GM21390 (cell line): ENCODE measurements at regions not wholly inside any gene's neighbourhood (a gene's known extent, or its start where the extent isn't known, plus 50 kb on each side); places are given as distances from the start of the nearest gene placed in this dataset.
"Not testable (repeated sequence)": the region's sequence is repeated elsewhere in the genome, so short reads cannot be mapped to it uniquely, and the experiment has no call there.

Source experiments
- ATAC-seq: cut with Tn5 transposase; IDR thresholded peaks from one replicate; pipeline ENCODE4 v1.9.1; 2021; ENCODE audit not compliant: unreplicated experiment

DNA sequence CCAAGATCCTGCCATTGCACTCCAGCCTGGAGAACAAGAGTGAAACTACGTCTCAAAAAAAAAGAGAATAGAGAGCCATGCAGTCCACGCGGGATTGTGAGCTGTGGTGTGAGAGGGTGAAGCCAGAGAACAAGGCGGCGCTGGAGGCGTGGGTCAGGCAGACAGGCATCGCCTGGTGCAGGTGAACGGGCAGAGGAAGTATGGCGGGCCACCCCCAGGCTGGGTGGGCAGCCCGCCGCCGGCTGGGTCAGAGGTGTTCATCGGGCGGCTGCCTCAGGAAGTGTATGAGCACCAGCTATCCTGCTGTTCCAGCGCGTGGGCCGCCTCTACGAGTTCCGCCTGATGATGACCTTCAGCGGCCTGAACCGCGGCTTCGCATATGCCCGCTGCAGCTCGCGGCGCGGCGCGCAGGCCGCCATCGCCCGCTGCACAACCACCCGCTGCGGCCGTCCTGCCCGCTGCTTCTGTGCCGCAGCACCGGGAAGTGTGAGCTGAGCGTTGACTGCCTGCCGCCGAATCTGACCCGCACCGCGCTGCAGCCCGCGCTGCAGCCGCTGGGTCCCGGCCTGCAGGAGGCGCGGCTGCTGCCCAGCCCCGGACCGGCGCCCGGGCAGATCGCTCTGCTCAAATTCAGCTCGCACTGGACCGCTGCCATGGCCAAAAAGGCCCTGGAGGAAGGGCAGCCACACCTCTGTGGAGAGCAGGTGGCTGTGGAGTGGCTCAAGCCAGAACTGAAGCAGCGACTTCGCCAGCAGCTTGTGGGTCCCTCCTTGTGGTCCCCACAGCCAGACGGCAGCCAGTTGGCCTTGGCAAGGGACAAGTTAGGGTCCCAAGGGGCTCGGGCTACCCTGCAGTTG is 95.5 kb upstream of the PLEKHM1 start:
- ATAC-seq, result not testable (repeated sequence)

DNA sequence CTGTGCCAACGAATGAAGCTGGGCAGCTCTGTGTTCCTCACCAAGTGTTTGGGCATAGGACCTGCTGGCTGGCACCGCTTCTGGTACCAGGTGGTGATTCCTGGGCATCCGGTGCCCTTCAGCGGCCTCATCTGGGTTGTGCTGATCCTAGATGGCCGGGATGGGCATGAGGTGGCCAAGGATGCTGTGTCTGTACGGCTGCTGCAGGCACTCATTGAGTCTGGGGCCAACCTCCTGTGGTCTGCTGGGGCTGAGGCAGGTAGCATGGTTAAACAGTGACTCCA is 96.1 kb upstream of the PLEKHM1 start:
- not testable (repeated sequence) for ATAC-seq

DNA sequence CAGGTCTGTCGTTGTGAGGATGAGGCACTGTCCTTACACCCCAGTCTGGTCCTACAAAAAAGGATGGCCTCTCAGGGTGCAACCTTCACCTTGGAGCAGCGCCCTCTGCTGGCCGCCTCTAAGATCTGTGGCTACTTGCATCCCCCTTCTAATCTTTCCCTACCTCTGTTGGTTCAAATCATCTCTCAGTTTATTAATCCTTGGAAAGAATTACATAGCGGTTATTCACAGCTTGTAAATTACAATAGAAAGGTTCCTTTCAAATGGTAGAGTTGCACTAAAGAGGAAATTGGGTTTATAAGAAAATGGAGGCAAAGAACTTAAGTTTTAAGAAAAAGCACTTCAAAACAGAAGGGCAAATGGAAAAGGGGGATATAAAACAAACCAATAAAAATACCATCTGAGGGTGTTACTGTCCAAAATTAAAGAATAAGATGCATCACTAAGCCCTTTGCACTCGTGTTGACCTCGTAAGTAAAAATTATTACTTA is 102.0 kb upstream of the PLEKHM1 start:
- not testable (repeated sequence) for ATAC-seq

GRCh38 chr17:45596347-45596746 is 105.8 kb upstream of the PLEKHM1 start:
- ATAC-seq, result not testable (repeated sequence)

DNA sequence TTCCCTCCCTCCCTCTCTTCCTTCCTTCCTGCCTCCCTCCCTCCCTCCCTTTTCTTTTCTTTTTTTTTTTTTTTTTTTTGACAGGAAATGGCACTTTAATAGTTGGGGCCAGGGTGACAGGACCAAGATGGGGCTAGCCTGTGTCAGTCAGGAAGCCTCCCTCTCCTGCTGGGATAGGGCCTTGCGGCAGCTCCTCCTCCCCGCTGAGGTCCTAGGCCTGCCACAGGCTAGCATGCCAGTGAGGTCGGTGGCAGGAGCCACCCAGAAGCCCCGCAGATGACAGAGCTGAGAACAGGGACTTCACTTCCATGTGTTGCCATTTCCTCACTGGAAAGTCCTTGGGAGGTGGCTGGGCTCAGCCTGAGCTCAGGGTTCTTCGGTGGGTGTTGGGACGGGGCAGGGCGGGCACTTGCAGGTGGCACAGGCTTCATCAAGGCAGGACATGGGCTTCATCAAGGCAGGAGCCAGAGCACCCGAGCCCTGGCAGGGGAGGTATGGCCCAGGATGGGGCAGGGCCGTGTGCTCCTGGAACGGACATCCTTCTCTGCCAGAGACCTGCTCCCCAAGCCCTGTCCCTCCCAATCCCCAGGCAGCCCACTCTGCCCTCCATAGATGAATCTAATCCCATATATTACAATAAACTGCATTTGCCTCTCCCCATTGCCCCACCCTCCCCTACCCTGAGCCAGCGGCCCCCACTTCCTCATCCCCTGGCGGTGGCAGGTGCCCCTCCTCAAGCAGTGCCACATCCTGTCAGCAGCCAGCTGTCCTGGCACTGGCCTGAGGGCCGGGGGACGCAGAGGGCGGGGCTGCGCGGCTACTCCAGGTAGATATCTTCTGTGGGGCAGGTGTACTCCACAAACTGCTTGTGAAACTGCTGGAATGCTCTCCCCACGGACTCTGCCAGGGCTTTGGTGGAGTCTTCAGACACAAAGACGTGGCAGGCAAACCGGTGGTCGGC is 109.8 kb upstream of the PLEKHM1 start:
- ATAC-seq, result not testable (repeated sequence)

GRCh38 chr17:45601013-45601412 is 110.5 kb upstream of the PLEKHM1 start:
- not testable (repeated sequence) for ATAC-seq

DNA sequence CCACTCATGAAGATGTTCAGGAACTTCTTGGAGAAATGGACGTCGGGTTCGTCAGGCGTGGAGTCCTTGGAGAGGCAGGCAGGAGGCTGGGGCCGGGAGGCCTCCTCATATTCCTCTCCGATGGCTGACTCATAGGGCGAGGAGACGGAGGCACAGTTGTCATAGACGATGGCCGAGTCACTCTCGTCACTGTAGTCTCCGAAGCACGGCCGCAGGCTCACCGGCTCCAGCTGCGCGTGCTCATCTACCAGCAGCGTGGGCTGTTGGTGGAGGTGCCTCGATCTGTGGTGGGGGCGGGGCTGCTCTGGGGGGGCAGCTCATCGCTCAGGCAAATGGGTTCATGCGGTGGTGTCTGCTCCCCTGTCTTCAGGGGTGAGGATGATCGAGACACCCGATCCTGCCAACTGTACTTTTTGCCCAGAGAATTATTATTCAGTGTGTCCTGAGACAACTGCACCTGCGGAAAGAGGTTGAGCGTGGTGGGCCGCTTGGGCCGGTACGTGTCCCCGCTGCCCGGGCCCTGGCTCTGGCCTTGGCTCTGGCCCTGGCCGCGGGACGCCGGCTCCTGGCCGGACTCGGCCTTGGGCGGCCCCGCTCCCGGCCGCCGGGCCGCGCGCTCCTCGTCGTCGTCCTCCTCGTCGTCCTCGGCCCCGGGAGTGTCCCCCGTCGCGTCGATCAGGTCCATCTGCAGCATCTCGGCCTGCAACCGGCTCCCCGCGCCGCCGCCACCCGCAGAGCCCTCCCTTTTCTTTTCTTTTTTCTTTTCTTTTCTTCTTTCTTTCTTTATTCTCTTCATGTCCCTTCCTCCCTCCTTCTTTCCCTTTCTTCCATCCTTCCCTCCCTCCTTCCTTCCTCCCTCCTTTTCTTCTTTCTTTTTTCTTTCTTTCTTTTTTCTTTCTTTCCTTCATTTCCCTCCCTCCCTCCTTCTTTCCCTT is 111.4 kb upstream of the PLEKHM1 start:
- ATAC-seq, result not testable (repeated sequence)

DNA sequence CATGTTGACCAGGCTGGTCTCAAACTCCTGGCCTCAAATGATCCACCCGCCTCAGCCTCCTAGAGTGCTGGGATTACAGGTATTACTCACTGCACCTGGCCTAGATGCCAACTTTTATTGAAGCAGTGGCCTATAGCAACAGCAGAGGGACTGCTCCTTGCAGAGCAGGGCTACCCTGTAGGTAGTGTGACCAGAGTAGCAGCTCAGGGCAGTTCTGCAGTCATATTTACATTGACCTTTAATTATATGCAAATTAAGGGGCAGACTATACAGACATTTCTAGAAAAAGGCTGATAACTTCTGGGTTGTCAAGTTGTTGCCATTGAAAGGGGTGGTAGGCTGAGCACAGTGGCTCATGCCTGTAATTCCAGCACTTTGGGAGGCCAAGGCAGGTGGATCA is 115.2 kb upstream of the PLEKHM1 start:
- not testable (repeated sequence) for ATAC-seq

DNA sequence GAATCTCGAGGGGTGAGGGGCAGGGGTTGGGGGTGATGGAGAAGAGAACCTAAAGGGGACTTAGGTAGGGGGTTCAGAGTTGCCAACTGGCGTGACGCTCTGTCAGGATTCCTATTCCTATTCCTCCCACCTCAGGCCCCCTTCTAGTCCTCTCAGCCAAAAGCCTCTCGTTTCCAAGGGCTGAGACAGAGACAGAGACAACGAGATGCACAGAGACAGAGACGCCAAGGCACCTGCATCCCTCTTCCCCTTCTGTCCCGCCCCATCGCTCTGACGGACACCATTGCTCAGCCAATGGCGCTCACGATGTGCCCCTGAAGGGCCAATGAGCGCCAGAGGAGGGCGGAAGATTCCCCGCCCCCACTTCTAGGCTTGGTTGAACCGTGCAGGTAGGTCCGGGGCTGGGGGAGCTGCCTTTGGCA is 129.5 kb upstream of the PLEKHM1 start:
- peak; percentile 97 for ATAC-seq

GRCh38 chr17:45620468-45620867 is 129.9 kb upstream of the PLEKHM1 start:
- peak; percentile 37 for ATAC-seq

- ATAC-seq, result not testable (repeated sequence)
Measured at GRCh38 chr17:45621087-45621486, 130.6 kb upstream of the PLEKHM1 start.

- not testable (repeated sequence) for ATAC-seq
Measured at GRCh38 chr17:45622295-45622694, 131.8 kb upstream of the PLEKHM1 start.

DNA sequence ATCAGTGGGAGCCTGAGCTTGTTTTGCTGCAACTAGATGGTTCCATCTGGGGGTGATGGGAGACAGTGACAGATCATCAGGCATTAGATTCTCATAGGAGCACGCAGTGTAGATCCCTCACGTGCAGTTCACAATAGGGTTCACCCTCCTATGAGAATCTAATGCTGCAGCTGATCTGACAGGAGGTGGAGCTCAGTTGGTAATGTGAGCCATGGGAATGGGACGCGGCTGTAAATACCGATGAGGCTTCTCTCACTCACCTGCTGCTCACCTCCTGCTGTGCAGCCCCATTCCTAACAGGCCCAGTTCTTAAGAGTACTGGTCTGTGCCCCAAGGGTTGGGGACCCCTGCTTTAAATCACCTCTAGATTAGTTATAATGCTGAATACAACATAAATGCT is 137.5 kb upstream of the PLEKHM1 start:
- no peak for ATAC-seq

DNA sequence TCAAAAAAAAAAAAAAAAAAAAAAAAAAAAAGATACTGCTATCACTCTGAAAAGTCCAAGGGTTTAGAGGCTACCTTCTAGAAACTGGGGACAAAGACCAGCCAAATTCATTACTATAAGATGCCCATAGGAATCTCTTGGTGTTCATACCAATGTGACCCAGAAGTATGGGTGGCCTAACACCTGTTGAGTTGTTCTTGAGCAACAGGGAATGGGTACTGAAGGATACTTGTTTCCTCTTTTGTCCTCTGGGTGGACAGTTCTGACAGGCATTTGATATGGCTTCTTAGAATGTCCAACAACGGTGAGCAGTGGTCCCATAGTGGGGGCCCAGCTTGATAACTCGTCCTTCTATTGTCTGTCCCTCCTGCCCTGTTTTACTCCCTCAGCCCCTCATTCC is 141.4 kb upstream of the PLEKHM1 start:
- ATAC-seq, result no peak

DNA sequence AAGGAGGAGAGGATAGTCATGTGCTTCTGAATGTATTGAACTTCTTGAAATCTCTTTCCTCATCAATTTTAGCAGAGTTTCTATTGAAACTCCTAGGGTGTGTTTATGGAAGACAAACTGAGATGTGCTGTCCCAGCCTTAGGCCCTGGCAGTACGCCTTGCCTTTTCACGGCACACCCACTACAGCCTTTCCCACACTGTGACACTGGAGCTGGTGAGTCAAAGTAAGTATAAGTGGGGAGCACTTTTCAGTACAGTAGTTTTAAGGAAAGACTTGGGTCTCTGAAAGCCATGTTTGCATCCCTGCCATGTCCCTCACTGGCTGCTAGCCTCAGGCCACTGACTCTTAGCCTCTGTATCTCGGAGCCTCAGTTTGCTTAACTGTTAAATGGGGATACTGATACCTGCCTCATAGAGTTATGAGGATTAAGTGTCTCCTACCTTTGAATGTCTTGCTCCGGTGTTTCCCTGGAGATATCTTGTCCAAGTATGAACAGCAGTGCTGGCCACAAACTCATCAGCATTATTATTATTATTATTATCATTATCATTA is 144.7 kb upstream of the CRHR1 start:
- no peak for ATAC-seq

DNA sequence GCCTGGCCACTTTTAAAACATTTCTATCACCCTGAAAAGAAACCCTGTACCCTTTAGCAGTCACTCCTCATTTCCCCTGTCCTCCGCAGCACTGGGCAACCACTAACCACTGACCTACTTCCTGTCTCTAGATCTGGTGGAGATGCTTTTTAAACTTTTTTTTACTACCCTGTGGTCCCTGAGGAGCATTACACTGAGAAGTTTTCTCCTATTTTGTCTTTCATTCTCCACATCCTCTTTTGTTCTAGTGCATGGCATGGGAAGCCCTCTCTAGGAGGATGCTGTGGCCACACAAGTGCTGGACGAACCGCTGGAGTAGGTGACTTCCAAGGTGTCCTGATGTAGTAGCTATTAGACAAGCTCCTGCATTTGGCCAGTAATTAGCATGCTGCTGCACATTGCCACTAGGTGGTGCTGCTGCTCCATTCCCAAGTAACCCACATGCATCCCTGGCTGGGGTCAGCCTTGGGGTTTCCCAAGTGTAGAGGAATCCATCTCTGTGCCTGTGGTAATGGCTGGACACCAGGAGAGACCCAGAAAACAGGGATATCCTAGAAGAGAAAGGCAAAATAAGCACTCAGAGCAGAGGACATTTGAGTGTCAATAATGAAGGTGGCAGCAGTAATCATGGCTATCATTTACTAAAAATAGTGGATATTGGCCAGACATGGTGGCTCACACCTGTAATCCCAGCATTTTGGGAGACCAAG is 143.8 kb upstream of the CRHR1 start:
- ATAC-seq, result no peak

GRCh38 chr17:45641541-45641940 is 142.6 kb upstream of the CRHR1 start:
- no peak for ATAC-seq

DNA sequence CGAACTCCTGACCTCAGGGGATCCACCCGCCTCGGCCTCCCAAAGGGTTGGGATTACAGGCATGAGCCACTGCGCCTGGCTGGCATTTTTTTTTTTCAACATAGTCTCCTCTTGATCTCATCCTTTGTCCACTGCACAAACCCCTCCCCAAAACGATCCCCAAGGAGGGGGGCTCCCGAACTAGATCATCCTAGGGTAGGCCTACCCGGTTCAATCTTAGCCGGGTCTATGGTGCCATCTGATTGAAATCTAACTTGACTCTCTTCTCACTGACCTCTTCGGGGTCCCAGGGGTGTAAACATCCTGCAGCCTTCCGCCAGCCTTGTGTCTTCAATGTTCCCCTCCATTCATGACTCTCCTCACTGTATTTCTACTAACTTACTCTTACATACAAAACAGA is 140.5 kb upstream of the CRHR1 start:
- no peak for ATAC-seq

DNA sequence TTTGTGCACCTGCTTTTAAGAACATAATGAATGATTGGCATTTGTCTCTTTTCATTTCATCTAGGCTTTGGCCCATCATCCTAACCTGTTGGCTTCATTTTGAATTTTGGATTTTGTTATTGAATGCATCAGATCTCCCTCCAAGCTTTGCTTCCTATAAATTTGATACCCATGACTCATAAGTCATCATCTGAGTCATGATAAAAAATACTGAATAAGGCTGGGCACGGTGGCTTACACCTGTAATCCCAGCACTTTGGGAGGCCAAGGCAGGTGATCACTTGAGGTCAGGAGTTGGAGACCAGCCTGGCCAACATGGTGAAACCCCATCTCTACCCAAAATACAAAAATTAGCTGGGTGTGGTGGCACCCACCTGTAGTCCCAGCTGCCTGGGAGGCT is 139.5 kb upstream of the CRHR1 start:
- not testable (repeated sequence) for ATAC-seq

DNA sequence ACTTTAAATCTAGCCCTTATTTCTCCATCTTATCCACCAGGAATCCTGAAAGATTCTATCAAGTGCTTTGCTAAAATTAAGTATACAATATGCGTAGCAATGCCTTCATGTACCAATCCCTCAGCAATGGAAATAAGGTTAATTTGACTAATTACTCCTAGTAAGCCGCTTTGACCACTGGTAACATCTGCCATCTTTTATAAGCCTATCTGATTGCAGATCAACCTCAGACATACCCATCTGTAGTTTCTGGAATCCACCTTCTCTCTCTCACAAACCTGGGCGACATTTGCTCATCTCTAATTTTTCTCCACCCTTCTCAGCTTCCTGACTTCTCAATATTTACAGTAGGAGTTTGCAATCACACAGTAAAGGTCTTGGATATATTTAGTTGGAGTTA is 138.8 kb upstream of the CRHR1 start:
- no peak for ATAC-seq
